Nucleus accumbens (tissue), 56 donors: ENCODE measurements at regions not wholly inside any gene's neighbourhood (a gene's known extent, or its start where the extent isn't known, plus 50 kb on each side); places are given as distances from the start of the nearest gene placed in this dataset.

ENCODE experiments used
- DNase-seq, 56 donors: peaks; one replicate each; lab custom pipeline; 2025; lab: John Stamatoyannopoulos, UW

DNA sequence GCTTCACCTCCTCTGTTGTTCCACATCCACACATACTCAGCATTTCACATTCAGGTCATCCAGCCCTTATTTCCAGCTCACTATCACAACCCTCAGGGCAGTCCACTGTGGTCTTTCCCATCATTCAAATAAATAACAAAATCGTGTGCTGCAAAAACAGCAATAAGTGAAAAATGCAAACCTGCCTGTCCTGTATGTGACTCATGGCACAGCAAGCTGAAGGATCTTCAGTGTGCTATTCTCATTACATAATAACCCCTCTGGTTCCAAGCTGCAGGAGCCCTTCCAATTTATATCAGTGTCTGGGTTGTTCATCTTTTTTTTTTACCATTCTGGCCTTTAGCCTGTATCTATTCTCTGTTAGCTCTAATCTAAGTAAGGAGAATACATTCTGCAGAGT is 185.3 kb upstream of the UBE2E2 start:
- DNase-seq: no peak

DNA sequence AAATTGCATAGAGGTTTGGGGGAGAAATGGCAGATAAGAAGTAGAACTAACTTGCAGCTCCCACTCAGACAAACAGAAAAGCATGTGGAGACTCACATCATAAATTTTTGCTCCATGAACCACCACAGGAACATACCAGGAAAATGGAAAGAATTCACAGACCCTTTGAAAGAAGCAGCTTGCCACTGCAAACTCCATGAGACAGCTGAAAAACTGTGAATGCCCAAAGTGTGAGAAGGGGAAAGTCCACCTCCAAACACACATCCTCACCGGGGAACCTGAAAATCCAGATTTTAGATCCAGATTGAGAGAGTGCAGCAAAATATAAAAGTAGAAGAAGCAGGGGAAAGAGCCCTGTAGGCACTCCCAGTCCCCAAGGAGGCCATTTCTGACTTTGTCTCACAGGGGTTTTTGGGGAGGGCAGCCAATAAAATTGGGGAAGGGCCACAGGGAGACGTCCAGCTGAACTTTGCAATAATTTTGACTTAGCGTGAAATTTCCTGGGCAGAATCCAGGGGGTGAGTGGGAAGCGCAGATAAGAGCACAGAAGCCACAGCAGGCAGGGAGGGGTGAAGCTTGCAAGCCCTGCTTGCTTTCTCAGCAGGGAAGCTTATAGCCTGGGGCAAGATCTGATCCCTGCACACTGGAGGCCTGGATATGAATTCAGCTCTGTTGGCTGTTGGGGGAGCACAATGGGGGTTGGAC is 183.4 kb upstream of the UBE2E2 start:
- DNase-seq: no peak

DNA sequence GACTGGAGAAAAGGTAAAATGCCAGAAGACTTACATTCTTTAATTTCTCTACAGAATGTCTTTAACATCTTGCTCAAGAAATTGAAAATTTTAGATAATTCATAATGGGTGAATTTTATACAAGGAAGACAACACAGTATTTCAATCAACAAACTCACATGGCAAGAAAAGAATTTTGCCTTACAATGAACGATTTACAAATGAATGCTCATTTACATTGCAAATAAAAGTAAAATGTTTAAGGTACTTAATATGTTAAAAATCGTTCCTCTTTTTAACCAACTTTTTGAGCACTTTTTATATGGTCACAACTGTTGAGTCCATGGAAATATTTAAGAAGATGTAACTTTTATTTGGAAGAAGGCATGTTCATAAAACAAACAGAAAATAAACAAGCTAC is 174.8 kb upstream of the UBE2E2 start:
- DNase-seq: no peak

DNA sequence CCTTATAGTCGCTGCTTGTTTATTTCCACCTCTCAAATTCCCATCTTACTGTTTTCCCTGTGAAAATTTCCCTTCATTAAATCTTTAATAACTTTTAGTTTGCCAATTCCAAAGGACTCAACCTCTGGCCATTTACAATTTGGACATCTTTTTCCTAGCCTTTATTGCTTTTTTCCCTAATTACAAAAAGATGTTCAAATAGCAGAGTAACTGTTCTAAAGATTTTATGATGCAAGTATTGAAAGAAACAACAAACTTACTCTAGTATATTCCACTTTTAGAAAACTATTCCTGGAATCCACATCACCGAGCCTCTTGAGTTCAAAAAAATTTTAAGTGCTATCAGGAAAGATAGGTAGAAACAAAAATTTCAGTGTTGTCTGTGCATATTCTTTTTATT is 174.1 kb upstream of the UBE2E2 start:
- no peak for DNase-seq

DNA sequence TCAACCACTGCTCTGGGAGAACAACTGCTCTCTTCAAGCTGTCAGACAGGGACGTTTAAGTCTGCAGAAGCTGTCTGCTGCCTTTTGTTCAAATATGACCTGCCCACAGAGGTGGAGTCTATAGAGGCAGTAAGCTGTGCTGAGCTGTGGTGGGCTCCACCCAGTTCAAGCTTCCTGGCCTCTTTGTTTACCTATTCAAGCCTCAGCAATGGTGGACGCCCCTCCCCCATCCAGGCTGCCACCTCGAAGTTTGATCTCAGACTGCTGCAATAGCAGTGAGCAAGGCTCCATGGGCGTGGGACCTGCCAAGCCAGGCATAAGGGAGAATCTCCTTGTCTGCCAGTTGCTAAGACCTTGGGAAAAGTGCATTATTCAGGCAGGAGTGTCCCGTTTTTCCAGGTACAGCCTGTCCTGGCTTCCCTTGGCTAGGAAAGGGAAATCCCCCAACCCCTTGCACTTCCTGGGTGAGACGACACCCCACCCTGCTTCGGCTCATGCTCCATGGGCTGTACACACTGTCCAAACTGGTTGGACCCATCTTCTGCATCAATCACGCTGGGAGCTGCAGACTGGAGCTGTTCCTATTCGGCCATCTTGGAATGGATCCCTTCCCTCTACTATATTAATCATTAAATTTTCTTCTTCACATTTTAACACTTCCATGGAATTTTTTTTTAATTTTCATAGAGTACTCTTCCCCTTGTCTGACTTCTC is 167.0 kb upstream of the UBE2E2 start:
- no peak for DNase-seq

DNA sequence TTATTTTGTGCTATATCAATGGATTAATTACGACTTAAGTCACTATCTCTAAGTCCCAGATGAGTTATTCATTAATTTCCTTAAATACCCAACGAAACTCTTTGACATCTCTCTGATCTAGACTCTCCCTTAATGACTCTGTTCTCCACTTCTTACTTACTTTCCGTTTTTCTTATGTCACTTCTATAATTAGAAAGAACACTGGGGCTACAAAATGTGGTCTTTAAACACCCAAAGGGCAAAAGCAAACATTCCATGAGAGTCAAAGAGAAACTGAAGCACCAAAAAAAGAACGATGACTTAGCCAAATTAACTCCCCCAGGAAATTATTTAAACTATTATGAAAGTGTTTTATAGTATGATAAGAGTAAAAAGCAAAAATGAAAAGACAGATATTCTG is 166.4 kb upstream of the UBE2E2 start:
- no peak for DNase-seq

DNA sequence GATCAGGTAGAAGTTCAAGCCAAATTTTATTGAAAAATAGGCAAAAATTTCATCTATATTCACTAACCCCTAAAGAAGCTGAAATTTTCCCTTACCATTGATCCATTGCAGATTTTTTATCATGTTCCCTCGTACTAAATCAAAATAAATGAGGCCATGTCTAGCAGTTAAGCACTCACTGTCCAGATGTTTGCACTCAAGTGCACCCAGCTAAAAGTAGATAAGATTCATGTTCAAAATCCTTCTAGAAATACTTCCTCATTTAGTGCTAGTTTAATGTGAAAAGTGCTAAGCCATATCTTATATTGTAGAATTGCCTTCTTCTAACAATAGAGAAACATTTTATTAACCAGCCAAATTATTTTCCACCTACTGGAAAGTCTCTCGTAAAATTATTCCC is 164.7 kb upstream of the UBE2E2 start:
- DNase-seq: no peak

DNA sequence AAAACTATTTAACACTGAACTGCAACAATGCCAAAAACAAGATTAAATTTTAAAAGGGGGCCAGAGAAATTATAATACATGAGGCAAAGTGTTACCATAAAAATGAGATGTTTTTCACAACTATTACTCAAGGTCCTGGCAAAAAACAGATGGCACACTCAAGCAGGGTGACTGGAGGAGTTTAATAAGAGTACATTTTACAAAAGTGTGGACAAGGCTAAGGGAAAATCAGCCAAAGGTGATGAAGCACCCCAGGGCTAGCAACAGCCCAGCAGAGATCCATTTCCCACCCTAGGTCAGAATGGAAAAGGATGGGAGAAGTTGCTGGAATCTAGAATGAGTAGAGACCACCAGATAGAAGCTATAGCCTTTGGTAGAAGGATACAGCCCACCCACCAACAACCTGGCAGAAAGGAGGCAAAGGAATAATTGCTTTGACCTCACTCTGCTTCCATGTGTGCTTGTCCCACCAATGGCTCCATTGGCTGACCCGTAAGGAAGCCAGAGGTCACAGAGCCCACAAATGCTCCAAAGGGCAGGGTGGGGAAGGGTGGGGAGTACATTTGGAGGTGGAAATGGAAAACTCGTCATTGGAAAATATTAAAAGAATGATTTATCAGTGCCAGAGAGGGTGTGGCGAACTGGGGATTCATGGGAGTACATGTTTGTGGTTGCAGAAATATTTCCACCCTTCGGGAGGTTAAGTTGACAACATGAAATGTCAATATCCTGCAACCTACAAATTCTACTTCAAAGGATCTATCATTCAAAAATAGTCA is 161.0 kb upstream of the UBE2E2 start:
- no peak for DNase-seq

DNA sequence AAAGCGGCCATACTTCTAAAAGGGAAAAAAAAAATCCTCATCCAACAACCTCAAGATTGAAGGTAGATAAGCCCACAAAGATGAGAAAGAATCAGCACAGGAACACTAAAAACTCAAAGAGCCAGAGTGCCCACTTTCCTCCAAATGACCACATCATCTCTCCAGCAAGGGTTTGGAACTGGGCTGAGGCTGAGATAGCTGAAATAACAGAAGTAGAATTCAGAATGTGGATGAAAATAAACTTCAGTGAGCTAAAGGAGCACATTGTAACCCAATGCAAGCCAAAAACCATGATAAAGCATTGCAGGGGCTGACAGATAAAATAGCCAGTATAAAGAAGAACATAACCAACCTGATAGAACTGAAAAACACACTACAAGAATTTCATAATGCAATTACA is 158.7 kb upstream of the UBE2E2 start:
- DNase-seq: no peak

DNA sequence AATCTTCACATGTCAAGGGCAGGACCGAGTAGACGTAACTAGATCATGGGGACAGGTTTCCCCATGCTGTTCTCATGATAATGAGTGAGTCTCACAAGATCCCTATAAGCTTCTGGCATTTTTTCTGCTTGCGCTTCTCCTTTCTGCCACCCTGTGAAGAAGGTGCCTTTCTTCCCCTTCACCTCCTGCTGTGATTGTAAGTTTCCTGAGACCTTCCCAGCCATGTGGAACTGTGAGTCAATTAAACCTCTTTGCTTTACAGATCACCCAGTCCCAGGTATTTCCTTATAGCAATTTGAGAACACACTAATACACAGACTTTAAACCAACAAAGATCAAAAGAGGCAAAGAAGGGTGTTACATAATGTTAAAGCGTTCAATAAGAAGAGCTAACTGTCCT is 156.6 kb upstream of the UBE2E2 start:
- DNase-seq: no peak

DNA sequence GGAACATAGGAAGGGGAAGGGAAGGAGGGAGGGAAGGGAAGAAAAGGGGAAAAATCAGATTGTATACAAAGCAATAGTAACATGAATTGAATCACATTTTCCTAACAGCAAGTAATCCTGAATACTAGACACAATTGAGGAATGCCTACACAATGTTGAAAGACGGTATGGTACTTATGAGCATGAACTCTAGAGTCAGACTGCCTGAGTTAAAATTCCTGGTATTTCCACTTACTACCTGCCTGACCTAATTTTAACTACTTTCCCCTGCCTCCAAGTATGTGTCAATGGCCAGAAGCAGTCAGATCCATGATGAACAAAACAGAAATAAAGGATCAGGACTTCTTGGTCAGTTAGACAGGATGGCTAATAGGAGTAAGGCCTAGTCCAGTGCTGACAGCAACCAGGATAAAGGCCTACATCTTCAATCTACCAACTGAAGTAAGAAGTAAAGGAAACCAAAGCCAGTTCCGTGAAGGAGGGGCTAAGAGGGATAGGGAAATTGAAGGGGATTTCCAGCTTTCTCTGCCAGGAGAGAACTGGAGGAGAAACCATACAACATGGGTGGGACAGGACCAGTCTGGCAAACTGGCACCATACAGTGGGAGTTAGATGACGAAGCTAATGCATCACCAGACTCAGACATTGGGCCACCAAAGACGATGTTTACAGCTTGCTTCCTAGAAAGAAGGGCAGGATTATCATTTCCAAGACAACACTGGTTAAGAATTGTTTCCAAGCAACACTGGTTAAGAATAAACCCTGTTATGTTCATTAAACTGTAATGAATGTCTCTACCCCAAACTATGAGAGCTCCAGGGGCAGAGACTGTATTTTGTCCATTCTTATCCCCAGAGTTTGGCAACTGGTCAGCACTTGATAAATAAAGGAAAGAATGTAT is 151.6 kb upstream of the UBE2E2 start:
- DNase-seq: no peak

DNA sequence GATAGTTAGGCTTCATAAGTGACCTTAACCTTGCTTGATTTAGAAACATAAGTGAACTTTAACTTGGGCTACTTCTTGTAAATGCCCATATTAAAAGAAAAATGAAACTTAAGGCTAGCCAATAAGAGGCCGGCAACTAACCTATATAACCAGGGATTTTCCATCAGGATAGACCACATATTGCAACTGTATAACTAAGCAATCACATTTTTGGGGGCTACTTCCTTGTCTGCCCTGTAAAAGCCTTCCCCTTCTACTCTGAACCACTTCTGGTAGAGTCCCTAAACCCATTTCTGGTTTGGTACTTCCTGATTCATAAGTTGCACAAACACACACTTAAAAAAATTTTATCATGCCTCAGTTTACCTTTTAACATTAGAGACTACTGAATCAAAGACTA is 150.9 kb upstream of the UBE2E2 start:
- DNase-seq: no peak

DNA sequence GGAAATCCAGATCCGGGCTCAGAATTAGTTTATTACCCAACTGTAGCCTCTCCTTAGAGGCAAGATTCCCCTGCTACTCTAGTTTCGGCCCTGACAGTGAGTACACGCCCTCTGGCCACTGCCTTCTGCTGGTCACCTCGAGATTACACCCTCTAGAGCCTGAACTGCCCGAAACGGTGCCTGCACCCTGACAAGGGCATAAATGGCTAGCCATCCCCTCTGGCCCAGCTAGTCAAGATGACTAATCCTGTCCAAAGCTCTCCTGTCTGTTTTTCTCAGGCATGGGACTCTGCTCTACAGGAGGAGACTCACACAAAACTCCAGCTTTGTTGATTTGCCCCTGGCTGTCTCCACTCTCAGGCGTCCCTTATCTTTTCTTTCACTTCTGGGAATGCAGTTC is 150.5 kb upstream of the UBE2E2 start:
- no peak for DNase-seq

DNA sequence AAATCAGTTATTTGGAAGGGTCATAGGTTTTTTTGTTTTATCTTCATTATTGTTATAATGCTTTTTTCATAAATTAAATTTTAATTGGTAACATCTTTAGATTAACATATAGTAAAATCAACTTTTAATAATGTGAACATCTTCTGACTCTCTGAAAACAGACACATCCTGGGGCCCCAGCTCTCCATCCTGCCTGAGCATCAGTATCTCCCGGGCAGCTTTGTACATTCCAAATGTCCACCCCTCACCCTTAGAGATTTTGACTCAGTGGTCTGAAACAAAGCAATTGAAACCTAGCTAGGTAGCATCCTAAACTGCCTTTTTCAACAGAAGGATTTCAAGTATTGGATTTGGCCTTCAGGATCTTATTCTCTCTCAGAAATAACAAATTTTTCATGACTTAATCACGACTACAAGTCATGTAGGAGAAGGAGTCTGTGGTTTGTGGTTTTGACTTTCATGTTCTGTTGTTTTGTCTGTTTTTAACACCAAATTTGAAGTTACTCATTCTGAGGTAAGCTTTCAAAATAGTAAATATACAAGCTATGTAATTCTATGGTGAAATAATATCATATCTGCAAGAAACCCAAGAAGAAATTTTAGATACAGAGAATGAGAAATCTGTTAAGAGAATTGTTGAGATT is 147.3 kb upstream of the UBE2E2 start:
- DNase-seq: no peak

DNA sequence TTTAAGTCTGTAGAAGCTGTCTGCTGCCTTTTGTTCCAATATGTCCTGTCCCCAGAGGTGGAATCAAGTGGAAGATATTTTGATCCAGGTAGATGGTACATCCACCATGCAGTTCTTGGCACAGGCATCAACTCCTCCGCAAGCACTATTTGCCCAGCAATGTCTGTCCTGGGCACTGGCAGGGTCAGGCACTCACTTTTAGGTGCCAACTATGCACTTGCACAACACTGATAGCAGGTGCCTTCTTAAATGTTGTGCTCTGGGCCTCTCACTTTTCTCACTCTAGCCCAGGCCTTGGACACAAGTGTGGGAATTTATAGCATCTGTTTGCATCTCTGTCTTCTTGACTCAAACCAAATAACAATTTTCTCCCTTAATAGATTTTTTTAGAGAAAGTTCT is 140.5 kb upstream of the UBE2E2 start:
- DNase-seq: no peak

DNA sequence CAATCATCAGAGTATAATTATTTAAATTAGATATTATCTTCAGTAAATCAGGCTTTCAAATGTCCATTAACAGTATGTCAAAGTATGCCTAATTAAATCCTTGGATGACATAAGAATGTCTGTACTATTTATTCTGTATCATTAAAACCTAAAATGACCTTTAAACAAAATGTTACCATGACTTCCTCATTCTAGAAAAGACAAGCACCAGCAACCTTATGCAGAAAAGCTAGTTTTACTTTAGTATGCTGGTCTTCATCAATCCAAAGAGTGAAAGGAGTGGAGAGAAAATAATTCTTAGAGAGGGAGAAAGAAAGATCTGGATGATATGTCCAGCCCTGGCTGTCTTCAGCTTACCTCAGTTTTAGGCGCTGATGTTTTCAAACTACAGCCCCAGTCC is 140.1 kb upstream of the UBE2E2 start:
- no peak for DNase-seq

DNA sequence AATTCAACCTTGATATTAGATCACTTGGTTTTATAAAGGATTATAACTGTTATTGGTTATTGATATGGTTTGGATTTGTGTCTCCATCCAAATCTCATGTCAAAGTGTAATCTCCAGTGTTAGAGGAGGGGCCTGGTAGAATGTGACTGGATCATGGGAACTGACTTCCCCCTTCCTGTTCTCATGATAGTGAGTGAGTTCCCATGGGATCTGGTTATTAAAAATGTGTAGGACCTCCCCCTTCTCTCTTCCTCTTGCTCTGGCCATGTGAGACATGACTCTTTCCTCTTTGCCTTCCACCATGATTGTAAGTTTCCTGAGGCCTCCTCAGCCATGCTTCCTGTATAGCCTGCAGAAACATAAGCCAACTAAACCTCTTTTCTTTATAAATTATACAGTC is 136.0 kb upstream of the UBE2E2 start:
- DNase-seq: no peak

DNA sequence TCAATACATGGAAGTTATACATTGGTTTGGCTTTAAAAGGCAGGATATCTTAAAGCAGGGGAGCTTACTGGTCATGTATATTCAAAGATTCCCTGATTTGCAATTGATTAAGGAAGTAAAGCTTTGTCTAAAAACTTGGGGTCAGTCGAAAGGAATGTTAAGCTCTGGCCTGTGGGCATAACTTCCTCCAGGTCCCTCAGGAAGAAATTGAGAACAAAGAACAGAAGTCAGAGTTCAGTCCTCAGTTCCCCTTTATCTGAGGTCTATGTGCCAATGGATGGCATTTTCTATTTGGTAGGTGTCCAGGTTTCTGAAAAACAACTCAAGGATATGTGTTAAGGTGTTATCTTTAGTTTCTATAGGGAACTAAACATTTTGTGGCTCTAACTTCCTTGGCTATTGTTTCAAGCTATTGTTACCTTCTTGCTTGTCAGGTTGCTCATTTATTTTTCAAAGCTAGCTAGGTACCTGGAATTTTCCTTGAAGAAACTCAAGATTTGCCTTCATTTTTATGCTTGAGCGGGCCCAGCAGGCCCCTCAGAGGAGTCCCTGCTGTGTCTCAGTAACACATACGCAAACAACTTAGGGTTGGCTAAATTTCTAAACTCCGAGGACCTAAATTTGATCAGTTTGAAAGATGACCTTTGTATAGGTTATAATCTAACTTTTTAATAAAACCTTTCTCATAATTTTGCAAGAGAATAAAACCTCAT is 135.0 kb upstream of the UBE2E2 start:
- no peak for DNase-seq

DNA sequence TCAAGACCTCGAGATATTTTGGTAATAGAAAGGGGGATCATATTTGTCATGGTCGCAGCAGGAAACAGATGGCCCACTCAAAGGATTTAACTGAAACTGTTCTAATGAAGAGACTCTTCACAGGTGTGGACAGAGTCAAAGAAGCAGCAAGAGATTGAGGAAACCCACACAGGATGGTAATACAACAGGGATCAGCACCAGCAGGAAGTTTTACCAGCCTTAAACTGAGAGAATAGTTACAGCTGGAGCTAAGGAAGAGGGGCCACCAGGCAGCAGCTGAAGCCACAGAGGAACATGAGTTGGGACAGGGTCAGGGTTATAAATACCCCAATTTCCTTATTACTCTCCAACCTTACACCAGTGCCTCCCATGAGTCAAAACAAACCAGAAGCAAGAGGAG is 131.8 kb upstream of the UBE2E2 start:
- no peak for DNase-seq

DNA sequence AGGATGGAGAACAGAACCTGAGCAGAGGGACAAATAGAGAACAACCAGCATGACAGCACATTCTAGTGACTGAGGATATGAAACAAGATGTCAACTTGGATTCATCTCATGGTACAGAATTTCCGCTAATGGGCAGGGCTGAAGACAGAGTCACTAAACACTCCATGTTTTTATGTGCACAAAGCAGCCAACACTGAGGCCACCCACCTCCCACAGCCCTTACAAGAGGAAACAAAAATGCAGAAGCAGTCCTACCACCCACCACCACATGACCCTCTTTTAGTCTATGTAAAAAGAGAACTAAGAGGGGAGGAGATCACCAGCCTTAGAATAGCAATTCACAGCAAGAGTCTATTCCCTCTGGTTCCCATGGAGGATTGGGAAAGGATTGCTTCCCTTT is 131.4 kb upstream of the UBE2E2 start:
- peak in 16 of 56 donors; percentile 1 to 41 (median 6) for DNase-seq
